Tibial artery (tissue), 4 donors: ENCODE measurements at regions not wholly inside any gene's neighbourhood (a gene's known extent, or its start where the extent isn't known, plus 50 kb on each side); places are given as distances from the start of the nearest gene placed in this dataset.

ENCODE experiments used
- DNase-seq, 2 donors: peaks; one replicate each; pipeline ENCODE4 v3.0.0-alpha.2; 2019
- H3K27ac ChIP-seq, 2 donors: fragments of 200-600 bp; sonication (generic) in 1 of 2; 1 replicate in 1 of 2; 2 replicates in 1 of 2; pipeline ENCODE4 v1.5.1; 2018 to 2019; ENCODE audit warnings: mild to moderate bottlenecking in 1 of 2
- H3K27me3 ChIP-seq, 2 donors: fragments of 200-600 bp; sonication (generic) in 1 of 2; one replicate each; pipeline versions ENCODE4 v1.5.1 to v1.6.0; 2016 to 2019
- H3K36me3 ChIP-seq, 3 donors: fragments of 200-600 bp; sonication (generic) in 2 of 3; one replicate each; pipeline ENCODE4 v1.5.1; 2016 to 2019; ENCODE audit warnings: mild to moderate bottlenecking in 2 of 3
- H3K4me1 ChIP-seq, 4 donors: fragments of 200-600 bp; sonication (generic) in 2 of 4; 1 replicate in 3 of 4; 2 replicates in 1 of 4; pipeline ENCODE4 v1.5.1; 2016 to 2019
- H3K4me3 ChIP-seq, 2 donors: fragments of 200-600 bp; sonication (generic) in 1 of 2; 1 replicate in 1 of 2; 2 replicates in 1 of 2; pipeline ENCODE4 v1.5.1; 2018 to 2019; ENCODE audit warnings: mild to moderate bottlenecking in 2 of 2
- H3K9me3 ChIP-seq, 3 donors: fragments of 200-600 bp; sonication (generic) in 1 of 3; one replicate each; pipeline ENCODE4 v1.5.1; 2016 to 2019
- intact Hi-C: fragments of 100-400 bp; cut with DNase I; formaldehyde crosslinking; loops from one replicate; pipeline ENCODE4 v1.15.0; 2023; ENCODE audit warnings: low total_unique reads
- TF ChIP-seq, protein P1 (sequence below), 2 experiments: fragments of 200-600 bp in 1 of 2; fragments of 450-650 bp in 1 of 2; IDR thresholded peaks; one replicate each; pipeline ENCODE4 v1.5.1; 2017 to 2019; ENCODE audit warnings: antibody characterized with exemption in 2 of 2, mild to moderate bottlenecking in 1 of 2, moderate library complexity in 1 of 2

GRCh38 chr4:110368409-110368808 is 107.5 kb upstream of the ENPEP start:
- Histone ChIP-seq H3K4me1 (no peaks in the 10 kb centered on the region), H3K4me3 (no peak overlapping the region), H3K27me3 (no peaks in the 10 kb centered on the region), H3K9me3 (no peaks in the 10 kb centered on the region), H3K36me3 (no peaks in the 10 kb centered on the region), H3K27ac (no peak overlapping the region)
- intact Hi-C loops: no loop called here
- TF ChIP-seq, protein P1, sequence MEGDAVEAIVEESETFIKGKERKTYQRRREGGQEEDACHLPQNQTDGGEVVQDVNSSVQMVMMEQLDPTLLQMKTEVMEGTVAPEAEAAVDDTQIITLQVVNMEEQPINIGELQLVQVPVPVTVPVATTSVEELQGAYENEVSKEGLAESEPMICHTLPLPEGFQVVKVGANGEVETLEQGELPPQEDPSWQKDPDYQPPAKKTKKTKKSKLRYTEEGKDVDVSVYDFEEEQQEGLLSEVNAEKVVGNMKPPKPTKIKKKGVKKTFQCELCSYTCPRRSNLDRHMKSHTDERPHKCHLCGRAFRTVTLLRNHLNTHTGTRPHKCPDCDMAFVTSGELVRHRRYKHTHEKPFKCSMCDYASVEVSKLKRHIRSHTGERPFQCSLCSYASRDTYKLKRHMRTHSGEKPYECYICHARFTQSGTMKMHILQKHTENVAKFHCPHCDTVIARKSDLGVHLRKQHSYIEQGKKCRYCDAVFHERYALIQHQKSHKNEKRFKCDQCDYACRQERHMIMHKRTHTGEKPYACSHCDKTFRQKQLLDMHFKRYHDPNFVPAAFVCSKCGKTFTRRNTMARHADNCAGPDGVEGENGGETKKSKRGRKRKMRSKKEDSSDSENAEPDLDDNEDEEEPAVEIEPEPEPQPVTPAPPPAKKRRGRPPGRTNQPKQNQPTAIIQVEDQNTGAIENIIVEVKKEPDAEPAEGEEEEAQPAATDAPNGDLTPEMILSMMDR (IDR thresholded peaks at IDR 0.05): no peak
- no peak for DNase-seq

- Histone ChIP-seq H3K27me3 (no peaks in the 10 kb centered on the region), H3K36me3 (no peaks in the 10 kb centered on the region), H3K27ac (no peak overlapping the region), H3K4me3 (no peak overlapping the region), H3K4me1 (no peaks in the 10 kb centered on the region), H3K9me3 (no peaks in the 10 kb centered on the region)
- TF ChIP-seq, protein P1 (IDR thresholded peaks at IDR 0.05): no peak
- intact Hi-C loops: no loop called here
- no peak for DNase-seq
These were observed 108.8 kb upstream of the ENPEP start for GRCh38 chr4:110367156-110367555.

- Histone ChIP-seq H3K27ac (no peak overlapping the region), H3K9me3 (no peaks in the 10 kb centered on the region), H3K4me3 (no peak overlapping the region), H3K27me3 (no peaks in the 10 kb centered on the region), H3K4me1 (no peaks in the 10 kb centered on the region), H3K36me3 (no peaks in the 10 kb centered on the region)
- TF ChIP-seq, protein P1 (IDR thresholded peaks at IDR 0.05): no peak
- no peak for DNase-seq
- intact Hi-C loops: no loop called here
These were observed 110.2 kb upstream of the ENPEP start for GRCh38 chr4:110365761-110366160.

DNA sequence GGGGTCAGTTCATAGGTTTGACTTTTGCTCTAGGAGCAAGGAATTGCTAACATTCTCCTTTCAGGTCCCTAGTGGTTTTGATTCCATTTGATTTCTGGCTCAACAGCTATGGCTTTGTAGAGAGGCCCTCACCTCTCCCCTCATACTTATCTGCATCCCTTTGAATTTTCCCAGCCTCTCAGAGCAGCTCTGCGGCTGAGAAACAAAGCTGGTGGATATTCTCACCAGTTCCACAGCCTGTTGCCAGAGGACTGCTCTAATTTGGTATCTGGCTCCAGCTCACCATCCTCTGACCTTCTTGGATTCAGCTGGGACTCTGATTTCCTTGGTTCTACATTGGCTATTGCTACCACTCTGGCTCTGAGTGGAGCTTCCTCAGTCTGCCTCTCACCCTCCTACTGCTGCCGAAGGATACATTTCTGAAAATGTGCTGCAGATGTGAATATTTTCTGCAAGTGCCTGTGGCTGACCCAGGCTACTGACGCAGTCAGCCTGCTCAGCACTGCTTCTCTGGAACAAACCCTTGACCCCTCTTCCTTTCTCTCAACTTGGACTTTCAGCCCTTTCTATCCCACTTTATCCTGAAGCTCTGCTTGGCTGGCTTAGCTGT is 110.9 kb upstream of the ENPEP start:
- TF ChIP-seq, protein P1 (IDR thresholded peaks at IDR 0.05): no peak
- H3K4me3 ChIP-seq: no peak overlapping the region
- no peaks in the 10 kb centered on the region for H3K4me1 ChIP-seq
- DNase-seq: no peak
- H3K9me3 ChIP-seq: no peaks in the 10 kb centered on the region
- intact Hi-C loops: no loop called here
- H3K36me3 ChIP-seq: no peaks in the 10 kb centered on the region
- no peaks in the 10 kb centered on the region for H3K27me3 ChIP-seq
- no peak overlapping the region for H3K27ac ChIP-seq

- no peak overlapping the region for H3K4me3 ChIP-seq
- H3K27ac ChIP-seq: no peak overlapping the region
- TF ChIP-seq, protein P1 (IDR thresholded peaks at IDR 0.05): no peak
- H3K9me3 ChIP-seq: no peaks in the 10 kb centered on the region
- no peak for DNase-seq
- intact Hi-C loops: no loop called here
- H3K36me3 ChIP-seq: no peaks in the 10 kb centered on the region
- no peaks in the 10 kb centered on the region for H3K4me1 ChIP-seq
- H3K27me3 ChIP-seq: no peaks in the 10 kb centered on the region
These were observed 114.0 kb upstream of the ENPEP start for GRCh38 chr4:110361921-110362320.

DNA sequence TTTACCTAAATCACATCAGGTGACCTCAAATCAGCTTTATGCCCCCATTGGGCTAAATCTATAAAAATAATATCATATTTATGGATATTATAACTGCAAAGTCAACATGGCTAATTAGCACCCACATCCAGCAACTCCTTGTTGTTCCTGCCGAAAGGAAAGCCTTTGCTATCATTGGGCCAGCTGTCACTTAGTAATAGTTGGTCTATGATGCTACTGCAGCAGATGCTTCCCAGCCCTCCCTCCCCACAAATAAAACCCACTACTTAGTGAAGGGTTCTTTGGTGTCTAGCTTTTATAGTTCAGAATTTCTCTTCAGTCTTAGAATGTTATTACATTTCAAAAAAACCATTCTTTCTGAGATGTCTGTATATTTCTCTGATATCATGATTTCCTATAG is 116.9 kb upstream of the ENPEP start:
- intact Hi-C loops: no loop called here
- TF ChIP-seq, protein P1 (IDR thresholded peaks at IDR 0.05): no peak
- H3K36me3 ChIP-seq: no peaks in the 10 kb centered on the region
- no peak overlapping the region for H3K27ac ChIP-seq
- H3K9me3 ChIP-seq: no peaks in the 10 kb centered on the region
- H3K27me3 ChIP-seq: no peaks in the 10 kb centered on the region
- no peaks in the 10 kb centered on the region for H3K4me1 ChIP-seq
- H3K4me3 ChIP-seq: no peak overlapping the region
- DNase-seq: no peak
